HEK293T (cell line): ENCODE measurements at regions not wholly inside any gene's neighbourhood (a gene's known extent, or its start where the extent isn't known, plus 50 kb on each side); places are given as distances from the start of the nearest gene placed in this dataset.

Experiments used
- CTCF ChIA-PET: fragments of 350-600 bp; formaldehyde crosslinking; extraction: SDS; loops from one replicate; lab custom pipeline; 2021; ENCODE audit warnings: antibody characterized with exemption, inconsistent platforms; lab: Yijun Ruan, JAX
- POLR2A ChIA-PET: fragments of 350-600 bp; formaldehyde crosslinking; extraction: SDS; loops from one replicate; lab custom pipeline; 2020; ENCODE audit warnings: antibody characterized with exemption, inconsistent platforms; lab: Yijun Ruan, JAX
- DNase-seq: peaks from one replicate; pipeline ENCODE4 v3.0.0; 2012; ENCODE audit warnings: mixed read lengths; ENCODE audit errors: extremely low spot score
- ARNT ChIP-seq: fragments of 450-650 bp; IDR thresholded peaks from 2 replicates; pipeline ENCODE4 v1.6.1; 2017; ENCODE audit warnings: mild to moderate bottlenecking
- BHLHE40 ChIP-seq: fragments of 450-650 bp; IDR thresholded peaks from 2 replicates; pipeline ENCODE4 v1.6.1; 2016; ENCODE audit warnings: mild to moderate bottlenecking, moderate library complexity, borderline replicate concordance
- CTBP1 ChIP-seq: fragments of 450-650 bp; IDR thresholded peaks from 2 replicates; pipeline ENCODE4 v1.6.1; 2016; ENCODE audit warnings: borderline replicate concordance
- ELF4 ChIP-seq: fragments of 450-650 bp; IDR thresholded peaks from 2 replicates; pipeline ENCODE4 v1.6.1; 2017; ENCODE audit warnings: antibody characterized with exemption
- FOXA1 ChIP-seq: fragments of 450-650 bp; IDR thresholded peaks from 2 replicates; pipeline ENCODE4 v1.6.1; 2016; ENCODE audit warnings: mild to moderate bottlenecking
- FOXK2 ChIP-seq: fragments of 450-650 bp; IDR thresholded peaks from 2 replicates; pipeline ENCODE4 v1.6.1; 2016; ENCODE audit warnings: mild to moderate bottlenecking
- FOXM1 ChIP-seq: fragments of 450-650 bp; IDR thresholded peaks from 2 replicates; pipeline ENCODE4 v1.6.1; 2017; ENCODE audit warnings: mild to moderate bottlenecking, borderline replicate concordance
- HDGF ChIP-seq: fragments of 450-650 bp; IDR thresholded peaks from 2 replicates; pipeline ENCODE4 v1.6.1; 2017; ENCODE audit warnings: antibody characterized with exemption, borderline replicate concordance
- L3MBTL2 ChIP-seq: fragments of 450-650 bp; conservative IDR thresholded peaks from 2 replicates; pipeline ENCODE4 v1.6.1; 2016; ENCODE audit warnings: mild to moderate bottlenecking
- LEF1 ChIP-seq: fragments of 450-650 bp; IDR thresholded peaks from 2 replicates; pipeline ENCODE4 v1.6.1; 2017; ENCODE audit warnings: mild to moderate bottlenecking, borderline replicate concordance
- NFRKB ChIP-seq: fragments of 450-650 bp; IDR thresholded peaks from 2 replicates; pipeline ENCODE4 v1.6.1; 2016; ENCODE audit warnings: mild to moderate bottlenecking, moderate library complexity
- PKNOX1 ChIP-seq: fragments of 450-650 bp; IDR thresholded peaks from 2 replicates; pipeline ENCODE4 v1.6.1; 2016
- SP1 ChIP-seq: fragments of 450-650 bp; IDR thresholded peaks from 2 replicates; pipeline ENCODE4 v1.6.1; 2017
- SUZ12 ChIP-seq: fragments of 450-650 bp; IDR thresholded peaks from 2 replicates; pipeline ENCODE4 v1.6.1; 2016; ENCODE audit warnings: mild to moderate bottlenecking
- TARDBP ChIP-seq: fragments of 450-650 bp; IDR thresholded peaks from 2 replicates; pipeline ENCODE4 v1.6.1; 2016
- ZNF384 ChIP-seq: fragments of 450-650 bp; IDR thresholded peaks from 2 replicates; pipeline ENCODE4 v1.6.1; 2016

- DNase-seq: no peak
- POLR2A ChIA-PET: no interaction called here
- CTCF ChIA-PET: no interaction called here
- no peak for TF ChIP-seq SP1
- TF ChIP-seq BHLHE40: no peak
- TF ChIP-seq ZNF384: no peak
- TF ChIP-seq LEF1: no peak
- no peak for TF ChIP-seq ARNT
- TF ChIP-seq SUZ12: no peak
- TF ChIP-seq L3MBTL2: no peak
- TF ChIP-seq HDGF: no peak
- TF ChIP-seq PKNOX1: no peak
- TF ChIP-seq FOXM1: no peak
- TF ChIP-seq FOXA1: no peak
- no peak for TF ChIP-seq CTBP1
- TF ChIP-seq ELF4: no peak
- TF ChIP-seq FOXK2: no peak
Measured at GRCh38 chr12:82242729-82243128, 115.5 kb downstream of the CCDC59 start.

- CTCF ChIA-PET: no interaction called here
- no peak for DNase-seq
- POLR2A ChIA-PET: no interaction called here
- TF ChIP-seq NFRKB (no peak), CTBP1 (no peak), HDGF (no peak), ZNF384 (no peak), FOXA1 (no peak), SUZ12 (no peak), FOXM1 (no peak), TARDBP (no peak), BHLHE40 (no peak), ARNT (no peak), L3MBTL2 (no peak), PKNOX1 (no peak), ELF4 (no peak)
Measured at GRCh38 chr12:82225871-82226270, 132.3 kb downstream of the CCDC59 start.

GRCh38 chr12:82223426-82223825 is 134.8 kb downstream of the CCDC59 start:
- DNase-seq: no peak
- CTCF ChIA-PET: no interaction called here
- POLR2A ChIA-PET: no interaction called here
- no peak for TF ChIP-seq CTBP1
- no peak for TF ChIP-seq SP1
- TF ChIP-seq FOXA1: no peak
- no peak for TF ChIP-seq L3MBTL2
- TF ChIP-seq BHLHE40: no peak
- TF ChIP-seq PKNOX1: no peak
- TF ChIP-seq FOXK2: no peak
- no peak for TF ChIP-seq TARDBP
- TF ChIP-seq HDGF: no peak
- no peak for TF ChIP-seq LEF1
- TF ChIP-seq ZNF384: no peak
- no peak for TF ChIP-seq SUZ12

GRCh38 chr12:82216475-82216874 is 141.7 kb downstream of the CCDC59 start:
- no peak for TF ChIP-seq CTBP1
- no peak for TF ChIP-seq PKNOX1
- no peak for TF ChIP-seq FOXM1
- TF ChIP-seq HDGF: no peak
- TF ChIP-seq ARNT: no peak
- no peak for TF ChIP-seq L3MBTL2
- no peak for TF ChIP-seq NFRKB
- TF ChIP-seq SP1: no peak
- no peak for TF ChIP-seq SUZ12
- TF ChIP-seq ELF4: no peak
- no peak for TF ChIP-seq ZNF384
- no peak for TF ChIP-seq FOXK2
- no peak for TF ChIP-seq FOXA1
- no peak for TF ChIP-seq BHLHE40
- DNase-seq: no peak
- CTCF ChIA-PET: no interaction called here
- POLR2A ChIA-PET: no interaction called here

- POLR2A ChIA-PET: no interaction called here
- no peak for TF ChIP-seq NFRKB
- no peak for TF ChIP-seq FOXK2
- no peak for TF ChIP-seq L3MBTL2
- TF ChIP-seq ZNF384: no peak
- CTCF ChIA-PET: interaction anchor here (0.6 kb wide), 1 partner anchor 42 kb away, joined by 3 read pairs; no protein-coding TSS in a partner anchor
- no peak for DNase-seq
Measured at GRCh38 chr12:82213761-82214160, 144.4 kb downstream of the CCDC59 start.

- CTCF ChIA-PET: no interaction called here
- no peak for TF ChIP-seq FOXA1
- TF ChIP-seq CTBP1: no peak
- TF ChIP-seq LEF1: no peak
- no peak for TF ChIP-seq FOXK2
- TF ChIP-seq SP1: no peak
- no peak for TF ChIP-seq HDGF
- no peak for TF ChIP-seq NFRKB
- no peak for TF ChIP-seq BHLHE40
- TF ChIP-seq SUZ12: no peak
- no peak for TF ChIP-seq ELF4
- no peak for TF ChIP-seq ARNT
- TF ChIP-seq ZNF384: no peak
- no peak for TF ChIP-seq TARDBP
- no peak for TF ChIP-seq PKNOX1
- no peak for TF ChIP-seq L3MBTL2
- TF ChIP-seq FOXM1: no peak
- DNase-seq: no peak
- POLR2A ChIA-PET: no interaction called here
Measured at GRCh38 chr12:82210882-82211281, 147.3 kb downstream of the CCDC59 start.
